Tibial artery (tissue), 4 donors: ENCODE measurements at regions not wholly inside any gene's neighbourhood (a gene's known extent, or its start where the extent isn't known, plus 50 kb on each side); places are given as distances from the start of the nearest gene placed in this dataset.

Experiments
- DNase-seq, 2 donors: peaks; one replicate each; pipeline ENCODE4 v3.0.0-alpha.2; 2019
- H3K27ac ChIP-seq, 2 donors: fragments of 200-600 bp; sonication (generic) in 1 of 2; 1 replicate in 1 of 2; 2 replicates in 1 of 2; pipeline ENCODE4 v1.5.1; 2018 to 2019; ENCODE audit warnings: mild to moderate bottlenecking in 1 of 2
- H3K27me3 ChIP-seq, 2 donors: fragments of 200-600 bp; sonication (generic) in 1 of 2; one replicate each; pipeline versions ENCODE4 v1.5.1 to v1.6.0; 2016 to 2019
- H3K36me3 ChIP-seq, 3 donors: fragments of 200-600 bp; sonication (generic) in 2 of 3; one replicate each; pipeline ENCODE4 v1.5.1; 2016 to 2019; ENCODE audit warnings: mild to moderate bottlenecking in 2 of 3
- H3K4me1 ChIP-seq, 4 donors: fragments of 200-600 bp; sonication (generic) in 2 of 4; 1 replicate in 3 of 4; 2 replicates in 1 of 4; pipeline ENCODE4 v1.5.1; 2016 to 2019
- H3K4me3 ChIP-seq, 2 donors: fragments of 200-600 bp; sonication (generic) in 1 of 2; 1 replicate in 1 of 2; 2 replicates in 1 of 2; pipeline ENCODE4 v1.5.1; 2018 to 2019; ENCODE audit warnings: mild to moderate bottlenecking in 2 of 2
- H3K9me3 ChIP-seq, 3 donors: fragments of 200-600 bp; sonication (generic) in 1 of 3; one replicate each; pipeline ENCODE4 v1.5.1; 2016 to 2019
- intact Hi-C: fragments of 100-400 bp; cut with DNase I; formaldehyde crosslinking; loops from one replicate; pipeline ENCODE4 v1.15.0; 2023; ENCODE audit warnings: low total_unique reads
- TF ChIP-seq, protein P1 (sequence below), 2 experiments: fragments of 200-600 bp in 1 of 2; fragments of 450-650 bp in 1 of 2; IDR thresholded peaks; one replicate each; pipeline ENCODE4 v1.5.1; 2017 to 2019; ENCODE audit warnings: antibody characterized with exemption in 2 of 2, mild to moderate bottlenecking in 1 of 2, moderate library complexity in 1 of 2

DNA sequence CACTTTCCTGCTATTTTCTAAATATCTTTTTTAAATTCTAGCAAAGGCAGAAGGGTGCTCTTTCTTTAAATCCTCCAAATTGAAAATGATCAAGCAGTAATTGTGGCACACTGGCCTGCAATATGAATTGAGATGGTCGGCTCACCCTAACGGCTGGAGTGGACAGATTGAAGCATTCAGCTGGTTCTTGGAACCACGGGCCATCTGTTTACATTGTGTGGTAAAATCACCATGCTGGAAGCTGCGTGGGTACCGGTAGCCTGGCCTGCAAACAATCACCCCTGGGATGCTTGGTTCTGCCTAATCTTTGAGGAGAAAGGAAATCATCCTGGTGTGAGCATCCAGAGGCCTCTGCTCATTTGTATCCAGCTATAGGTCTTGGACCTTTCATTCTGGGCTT, 289.3 kb downstream of the ZNF608 start:
- no peak overlapping the region for H3K27ac ChIP-seq
- intact Hi-C loops = no loop called here
- H3K9me3 ChIP-seq = no peaks in the 10 kb centered on the region
- H3K27me3 ChIP-seq = no peaks in the 10 kb centered on the region
- H3K4me1 ChIP-seq = no peaks in the 10 kb centered on the region
- TF ChIP-seq, protein P1, sequence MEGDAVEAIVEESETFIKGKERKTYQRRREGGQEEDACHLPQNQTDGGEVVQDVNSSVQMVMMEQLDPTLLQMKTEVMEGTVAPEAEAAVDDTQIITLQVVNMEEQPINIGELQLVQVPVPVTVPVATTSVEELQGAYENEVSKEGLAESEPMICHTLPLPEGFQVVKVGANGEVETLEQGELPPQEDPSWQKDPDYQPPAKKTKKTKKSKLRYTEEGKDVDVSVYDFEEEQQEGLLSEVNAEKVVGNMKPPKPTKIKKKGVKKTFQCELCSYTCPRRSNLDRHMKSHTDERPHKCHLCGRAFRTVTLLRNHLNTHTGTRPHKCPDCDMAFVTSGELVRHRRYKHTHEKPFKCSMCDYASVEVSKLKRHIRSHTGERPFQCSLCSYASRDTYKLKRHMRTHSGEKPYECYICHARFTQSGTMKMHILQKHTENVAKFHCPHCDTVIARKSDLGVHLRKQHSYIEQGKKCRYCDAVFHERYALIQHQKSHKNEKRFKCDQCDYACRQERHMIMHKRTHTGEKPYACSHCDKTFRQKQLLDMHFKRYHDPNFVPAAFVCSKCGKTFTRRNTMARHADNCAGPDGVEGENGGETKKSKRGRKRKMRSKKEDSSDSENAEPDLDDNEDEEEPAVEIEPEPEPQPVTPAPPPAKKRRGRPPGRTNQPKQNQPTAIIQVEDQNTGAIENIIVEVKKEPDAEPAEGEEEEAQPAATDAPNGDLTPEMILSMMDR (IDR thresholded peaks at IDR 0.05) = no peak
- H3K36me3 ChIP-seq = no peaks in the 10 kb centered on the region
- no peak for DNase-seq
- no peak overlapping the region for H3K4me3 ChIP-seq

DNA sequence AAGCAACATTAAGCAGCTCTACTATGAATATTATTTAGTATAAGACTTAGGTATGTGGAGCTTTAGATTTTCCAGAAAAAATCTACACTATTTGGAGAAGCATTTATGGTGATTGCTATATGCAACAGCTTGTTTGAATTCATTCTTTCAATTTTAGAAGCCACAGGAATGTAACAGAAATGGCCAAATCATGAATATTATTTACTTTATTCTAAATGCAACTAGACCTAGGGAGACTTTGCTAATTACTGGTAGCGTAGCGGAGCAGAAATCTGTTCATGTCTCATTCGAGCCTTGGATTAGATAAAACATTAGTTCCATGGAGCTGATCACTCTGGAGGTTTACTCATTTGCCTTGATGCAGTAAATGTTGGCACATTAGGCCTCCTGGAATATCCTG, 290.2 kb downstream of the ZNF608 start:
- TF ChIP-seq, protein P1 (IDR thresholded peaks at IDR 0.05) = no peak
- H3K4me3 ChIP-seq = no peak overlapping the region
- H3K36me3 ChIP-seq = no peaks in the 10 kb centered on the region
- no peaks in the 10 kb centered on the region for H3K27me3 ChIP-seq
- intact Hi-C loops = no loop called here
- H3K9me3 ChIP-seq = no peaks in the 10 kb centered on the region
- H3K4me1 ChIP-seq = no peaks in the 10 kb centered on the region
- no peak for DNase-seq
- H3K27ac ChIP-seq = no peak overlapping the region

GRCh38 chr5:124454081-124454480, 292.4 kb downstream of the ZNF608 start:
- no peak for DNase-seq
- Histone ChIP-seq H3K36me3 (no peaks in the 10 kb centered on the region), H3K4me3 (no peak overlapping the region), H3K27ac (no peak overlapping the region), H3K27me3 (no peaks in the 10 kb centered on the region), H3K9me3 (no peaks in the 10 kb centered on the region), H3K4me1 (no peaks in the 10 kb centered on the region)
- TF ChIP-seq, protein P1 (IDR thresholded peaks at IDR 0.05) = no peak
- intact Hi-C loops = no loop called here

GRCh38 chr5:124453221-124454051, 293.0 kb downstream of the ZNF608 start:
- H3K27me3 ChIP-seq = no peaks in the 10 kb centered on the region
- no peak overlapping the region for H3K4me3 ChIP-seq

GRCh38 chr5:124452412-124452811, 294.0 kb downstream of the ZNF608 start:
- no peaks in the 10 kb centered on the region for H3K4me1 ChIP-seq
- H3K27ac ChIP-seq = no peak overlapping the region
- intact Hi-C loops = no loop called here
- DNase-seq = no peak
- no peak overlapping the region for H3K4me3 ChIP-seq
- H3K9me3 ChIP-seq = no peaks in the 10 kb centered on the region
- H3K36me3 ChIP-seq = no peaks in the 10 kb centered on the region
- TF ChIP-seq, protein P1 (IDR thresholded peaks at IDR 0.05) = no peak
- no peaks in the 10 kb centered on the region for H3K27me3 ChIP-seq

More at GRCh38 chr5:124453221-124454051, 293.0 kb downstream of the ZNF608 start:
- no peaks in the 10 kb centered on the region for H3K36me3 ChIP-seq
- TF ChIP-seq, protein P1 (IDR thresholded peaks at IDR 0.05) = no peak
- no peak overlapping the region for H3K27ac ChIP-seq
- no peaks in the 10 kb centered on the region for H3K9me3 ChIP-seq
- DNase-seq = no peak
- H3K4me1 ChIP-seq = no peaks in the 10 kb centered on the region
- intact Hi-C loops = no loop called here
